DND-41 (cell line): ENCODE measurements at regions not wholly inside any gene's neighbourhood (a gene's known extent, or its start where the extent isn't known, plus 50 kb on each side); places are given as distances from the start of the nearest gene placed in this dataset.

Experiments used
- ATAC-seq: fragments of 200-7000 bp; cut with Tn5 transposase; 3 replicates; pipeline ENCODE4 v1.9.1; 2021; ENCODE audit warnings: low read depth; ENCODE audit not compliant: insufficient read depth
- DNase-seq: peaks from one replicate; pipeline ENCODE4 v3.0.0-alpha.2; 2020
- H2AFZ ChIP-seq: 2 replicates; pipeline ENCODE4 v1.6.0; 2012; ENCODE audit warnings: low read depth, low read length
- H3K27ac ChIP-seq: 2 replicates; pipeline ENCODE4 v1.5.1; 2012; ENCODE audit warnings: low read length, inconsistent platforms
- H3K27me3 ChIP-seq: fragments of 200-600 bp; sonication (generic); 2 replicates; pipeline ENCODE4 v1.6.0; 2012; ENCODE audit warnings: low read length, mild to moderate bottlenecking, inconsistent platforms; ENCODE audit not compliant: insufficient read depth, poor library complexity
- H3K36me3 ChIP-seq: 2 replicates; pipeline ENCODE4 v1.5.1; 2012; ENCODE audit warnings: low read length, inconsistent platforms; ENCODE audit not compliant: insufficient read depth
- H3K4me1 ChIP-seq: 2 replicates; pipeline ENCODE4 v1.5.1; 2012; ENCODE audit warnings: mild to moderate bottlenecking, low read length; ENCODE audit not compliant: insufficient read depth
- H3K4me2 ChIP-seq: 2 replicates; pipeline ENCODE4 v1.6.0; 2012; ENCODE audit warnings: mild to moderate bottlenecking, moderate library complexity, low read length, inconsistent platforms; ENCODE audit not compliant: insufficient read depth
- H3K4me3 ChIP-seq, 2 experiments: fragments of 200-600 bp in 1 of 2; shearing (Covaris generic) in 1 of 2; 2 replicates each; pipeline ENCODE4 v1.5.1; 2012 to 2016; ENCODE audit warnings: inconsistent platforms in 2 of 2, low read length in 2 of 2, mild to moderate bottlenecking in 2 of 2, low read depth in 1 of 2, moderate library complexity in 1 of 2
- H3K79me2 ChIP-seq: 2 replicates; pipeline ENCODE4 v1.6.0; 2012; ENCODE audit warnings: low read length, inconsistent platforms; ENCODE audit not compliant: insufficient read depth
- H3K9ac ChIP-seq: 2 replicates; pipeline ENCODE4 v1.6.0; 2012; ENCODE audit warnings: low read depth, mild to moderate bottlenecking, inconsistent platforms, low read length, moderate library complexity
- H3K9me3 ChIP-seq: 2 replicates; pipeline ENCODE4 v1.5.1; 2012; ENCODE audit warnings: low read length, moderate library complexity, mild to moderate bottlenecking, inconsistent platforms; ENCODE audit not compliant: insufficient read depth, severe bottlenecking
- H4K20me1 ChIP-seq: 2 replicates; pipeline ENCODE4 v1.6.0; 2012; ENCODE audit warnings: low read length; ENCODE audit not compliant: insufficient read depth
- CTCF ChIP-seq: IDR thresholded peaks from 2 replicates; pipeline ENCODE4 v1.5.1; 2012; ENCODE audit warnings: borderline replicate concordance, low read length, moderate library complexity, mild to moderate bottlenecking; ENCODE audit not compliant: poor library complexity, severe bottlenecking; ENCODE audit errors: extremely low read depth
- EZH2 ChIP-seq: IDR thresholded peaks from 3 replicates; pipeline ENCODE4 v1.6.1; 2012; ENCODE audit warnings: borderline replicate concordance, low read depth, mild to moderate bottlenecking, moderate library complexity, low read length, inconsistent platforms; ENCODE audit not compliant: severe bottlenecking

- H2AFZ ChIP-seq: no peak overlapping the region
- DNase-seq (no peak), ATAC-seq (no peak)
- no peak overlapping the region for H3K9ac ChIP-seq
- peaks cover 9% of the 10 kb centered on the region for H3K27me3 ChIP-seq
- no peak overlapping the region for H3K4me3 ChIP-seq
- no peaks in the 10 kb centered on the region for H4K20me1 ChIP-seq
- H3K27ac ChIP-seq: no peak overlapping the region
- H3K4me1 ChIP-seq: no peaks in the 10 kb centered on the region
- H3K9me3 ChIP-seq: no peaks in the 10 kb centered on the region
- TF ChIP-seq CTCF: no peak
- no peak for TF ChIP-seq EZH2
- no peak overlapping the region for H3K4me2 ChIP-seq
- H3K79me2 ChIP-seq: no peaks in the 10 kb centered on the region
- no peaks in the 10 kb centered on the region for H3K36me3 ChIP-seq
Observed at GRCh38 chr12:115403253-115403652, 719.3 kb upstream of the TBX3 start.

GRCh38 chr12:115402443-115403180, 718.6 kb upstream of the TBX3 start:
- no peaks in the 10 kb centered on the region for H3K4me1 ChIP-seq
- no peaks in the 10 kb centered on the region for H3K9me3 ChIP-seq
- H3K27ac ChIP-seq: no peak overlapping the region
- ATAC-seq (no peak), DNase-seq (no peak)
- H3K4me2 ChIP-seq: no peak overlapping the region
- no peak overlapping the region for H3K4me3 ChIP-seq
- no peaks in the 10 kb centered on the region for H4K20me1 ChIP-seq
- H2AFZ ChIP-seq: no peak overlapping the region
- no peak overlapping the region for H3K9ac ChIP-seq
- no peaks in the 10 kb centered on the region for H3K79me2 ChIP-seq
- no peaks in the 10 kb centered on the region for H3K36me3 ChIP-seq
- H3K27me3 ChIP-seq: peaks cover 9% of the 10 kb centered on the region
- no peak for TF ChIP-seq CTCF
- no peak for TF ChIP-seq EZH2

- H3K4me1 ChIP-seq: no peaks in the 10 kb centered on the region
- no peak overlapping the region for H3K4me2 ChIP-seq
- H3K27me3 ChIP-seq: peaks cover 6% of the 10 kb centered on the region
- no peak overlapping the region for H3K9ac ChIP-seq
- H3K36me3 ChIP-seq: no peaks in the 10 kb centered on the region
- H2AFZ ChIP-seq: no peak overlapping the region
- DNase-seq (no peak), ATAC-seq (no peak)
- H3K27ac ChIP-seq: no peak overlapping the region
- no peak for TF ChIP-seq CTCF
- no peak for TF ChIP-seq EZH2
- no peaks in the 10 kb centered on the region for H3K79me2 ChIP-seq
- no peaks in the 10 kb centered on the region for H3K9me3 ChIP-seq
- no peak overlapping the region for H3K4me3 ChIP-seq
- H4K20me1 ChIP-seq: no peaks in the 10 kb centered on the region
Observed at GRCh38 chr12:115401761-115402160, 717.8 kb upstream of the TBX3 start.
